B cell (primary cell): ENCODE measurements at regions not wholly inside any gene's neighbourhood (a gene's known extent, or its start where the extent isn't known, plus 50 kb on each side); places are given as distances from the start of the nearest gene placed in this dataset.

Source experiments
- ATAC-seq: fragments of 200-7000 bp; cut with Tn5 transposase; one replicate; pipeline ENCODE4 v1.10.0; 2021; ENCODE audit warnings: low read depth, mild to moderate bottlenecking, moderate number of reproducible peaks, moderate library complexity
- CTCF ChIA-PET: fragments of 350-600 bp; sonication (Branson Sonifier 250); formaldehyde crosslinking; loops from one replicate; lab custom pipeline; 2021; ENCODE audit warnings: antibody characterized with exemption, inconsistent platforms; lab: Charles Lee
- POLR2A ChIA-PET: fragments of 350-600 bp; sonication (Branson Sonifier 250); formaldehyde crosslinking; loops from one replicate; lab custom pipeline; 2021; ENCODE audit warnings: antibody characterized with exemption; lab: Charles Lee
- DNase-seq: peaks from one replicate; pipeline ENCODE4 v3.0.0; 2013
- H2AFZ ChIP-seq: 2 replicates; pipeline ENCODE4 v1.6.1; 2012; ENCODE audit warnings: mild to moderate bottlenecking, low read depth, low read length; ENCODE audit not compliant: insufficient read depth, poor library complexity, severe bottlenecking
- H3K27ac ChIP-seq, 2 donors: 1 replicate in 1 of 2; 2 replicates in 1 of 2; pipeline ENCODE4 v1.5.1; 2012 to 2013; ENCODE audit warnings: low read length in 2 of 2, mild to moderate bottlenecking in 2 of 2, moderate library complexity in 1 of 2
- H3K27me3 ChIP-seq, 4 experiments: fragments of 200-600 bp in 1 of 4; sonication (generic) in 1 of 4; replicated peaks in 1 of 4; 1 replicate in 2 of 4; 2 replicates in 2 of 4; pipeline versions ENCODE4 v1.6.1 to v1.7.0; 2013 to 2016; ENCODE audit warnings: low read length in 3 of 4, mild to moderate bottlenecking in 2 of 4, mixed read lengths in 1 of 4, moderate library complexity in 1 of 4; ENCODE audit not compliant: insufficient read depth in 4 of 4, control insufficient read depth in 3 of 4; ENCODE audit errors: control extremely low read depth in 1 of 4
- H3K36me3 ChIP-seq, 2 experiments: replicated peaks in 1 of 2; 1 replicate in 1 of 2; 2 replicates in 1 of 2; pipeline versions ENCODE4 v1.6.1 to v1.7.1; 2013; ENCODE audit warnings: low read length in 1 of 2; ENCODE audit not compliant: insufficient read depth in 2 of 2, control insufficient read depth in 1 of 2; ENCODE audit errors: control extremely low read depth in 1 of 2, extremely low read depth in 1 of 2
- H3K4me1 ChIP-seq, 2 donors: fragments of 200-600 bp in 1 of 2; sonication (generic) in 1 of 2; 1 replicate in 1 of 2; 2 replicates in 1 of 2; pipeline versions ENCODE4 v1.5.1 to v1.6.1; 2013 to 2017; ENCODE audit warnings: low read length in 2 of 2; ENCODE audit not compliant: control insufficient read depth in 2 of 2, insufficient read depth in 2 of 2
- H3K4me2 ChIP-seq: replicated peaks from 2 replicates; pipeline ENCODE3; 2012; ENCODE audit warnings: mild to moderate bottlenecking, low read depth, low read length; ENCODE audit not compliant: poor library complexity, severe bottlenecking
- H3K4me3 ChIP-seq, 5 experiments: fragments of 200-600 bp in 1 of 5; sonication (generic) in 1 of 5; 1 replicate in 3 of 5; 2 replicates in 2 of 5; pipeline versions ENCODE4 v1.5.1 to v1.7.0; 2011 to 2016; ENCODE audit warnings: low read length in 4 of 5, mild to moderate bottlenecking in 4 of 5, low read depth in 2 of 5, control low read depth in 1 of 5, moderate library complexity in 1 of 5; ENCODE audit not compliant: insufficient read depth in 1 of 5; ENCODE audit errors: control extremely low read depth in 1 of 5, extremely low read depth in 1 of 5
- H3K79me2 ChIP-seq: fragments of 200-600 bp; sonication (generic); one replicate; pipeline ENCODE4 v1.6.0; 2016; ENCODE audit warnings: low read length; ENCODE audit not compliant: control insufficient read depth, insufficient read depth
- H3K9ac ChIP-seq: fragments of 200-600 bp; sonication (generic); 2 replicates; pipeline ENCODE4 v1.6.1; 2017; ENCODE audit warnings: mild to moderate bottlenecking, low read length, moderate library complexity
- H3K9me3 ChIP-seq, 3 donors: one replicate each; pipeline versions ENCODE4 v1.6.1 to v1.7.1; 2013; ENCODE audit warnings: low read length in 2 of 3; ENCODE audit not compliant: control insufficient read depth in 2 of 3, insufficient read depth in 1 of 3; ENCODE audit errors: control extremely low read depth in 1 of 3
- H4K20me1 ChIP-seq: 2 replicates; pipeline ENCODE4 v1.6.0; 2012; ENCODE audit warnings: mild to moderate bottlenecking, low read length; ENCODE audit not compliant: insufficient read depth, control insufficient read depth, poor library complexity, severe bottlenecking
- H3K27ac Mint-ChIP-seq: one replicate; pipeline ENCODE4 v1.8.0; 2021; ENCODE audit warnings: mixed read lengths
- H3K27me3 Mint-ChIP-seq: one replicate; pipeline ENCODE4 v1.8.0; 2021; ENCODE audit warnings: mixed read lengths
- H3K4me1 Mint-ChIP-seq: one replicate; pipeline ENCODE4 v1.8.0; 2021; ENCODE audit warnings: mixed read lengths
- H3K4me3 Mint-ChIP-seq: one replicate; pipeline ENCODE4 v1.8.0; 2021; ENCODE audit warnings: mixed read lengths
- H3K9me3 Mint-ChIP-seq: one replicate; pipeline ENCODE4 v1.8.0; 2022; ENCODE audit warnings: mixed read lengths; ENCODE audit not compliant: insufficient read depth
- CTCF ChIP-seq: fragments of 200-600 bp; IDR thresholded peaks from one replicate; pipeline ENCODE4 v1.8.0; 2022; ENCODE audit warnings: antibody characterized with exemption, mild to moderate bottlenecking
- EZH2 ChIP-seq: IDR thresholded peaks from 2 replicates; pipeline ENCODE4 v1.6.1; 2012; ENCODE audit warnings: borderline replicate concordance, low read depth, mild to moderate bottlenecking, moderate library complexity, low read length; ENCODE audit not compliant: insufficient read depth, poor library complexity, severe bottlenecking
- WGBS: methylation state at CpG from one replicate; pipeline ENCODE4 v1.1.5; 2013; ENCODE audit warnings: missing lambda C conversion rate; ENCODE audit not compliant: insufficient coverage; 5-methylcytosine and 5-hydroxymethylcytosine counted together
- intact Hi-C: fragments of 100-400 bp; cut with micrococcal nuclease; formaldehyde crosslinking; loops from one replicate; pipeline ENCODE4 v1.10.0; 2022

- no peak overlapping the region for H3K27ac ChIP-seq
- ChIA-PET POLR2A (no interaction called here), CTCF (interaction anchor here (0.6 kb wide), 1 partner anchor 121 kb away, joined by 3 read pairs; no protein-coding TSS in a partner anchor)
- intact Hi-C loops: no loop called here
- 100% methylated on average over 1 of the region's 5 CpGs for WGBS
- H3K9me3 ChIP-seq: no peaks in the 10 kb centered on the region
- TF ChIP-seq CTCF: no peak
- TF ChIP-seq EZH2: no peak
- Mint-ChIP-seq H3K4me1 (no peaks in the 10 kb centered on the region), H3K27me3 (no peaks in the 10 kb centered on the region), H3K27ac (no peak overlapping the region), H3K9me3 (no peaks in the 10 kb centered on the region), H3K4me3 (no peak overlapping the region)
- H3K36me3 ChIP-seq: no peaks in the 10 kb centered on the region
- no peak for ATAC-seq
- no peak overlapping the region for H3K4me3 ChIP-seq
- H3K4me1 ChIP-seq: no peaks in the 10 kb centered on the region
- H2AFZ ChIP-seq: no peak overlapping the region
- H3K27me3 ChIP-seq: no peaks in the 10 kb centered on the region
- H3K9ac ChIP-seq: no peak overlapping the region
- no peaks in the 10 kb centered on the region for H3K79me2 ChIP-seq
- no peak for DNase-seq
- H4K20me1 ChIP-seq: no peaks in the 10 kb centered on the region
- no peak overlapping the region for H3K4me2 ChIP-seq
Measured at GRCh38 chr6:139549561-139550070, 175.2 kb upstream of the CITED2 start.

GRCh38 chr6:139547804-139548203, 173.4 kb upstream of the CITED2 start:
- H3K27me3 ChIP-seq: no peaks in the 10 kb centered on the region
- H3K4me1 Mint-ChIP-seq: no peaks in the 10 kb centered on the region
- H3K27ac ChIP-seq: no peak overlapping the region
- TF ChIP-seq EZH2: no peak
- no peak for TF ChIP-seq CTCF
- no peaks in the 10 kb centered on the region for H3K36me3 ChIP-seq
- ATAC-seq (no peak), DNase-seq (no peak)
- intact Hi-C loops: no loop called here
- H3K9ac ChIP-seq: no peak overlapping the region
- no peak overlapping the region for H3K27ac Mint-ChIP-seq
- no peak overlapping the region for H3K4me3 ChIP-seq
- ChIA-PET POLR2A (no interaction called here), CTCF (no interaction called here)
- no peaks in the 10 kb centered on the region for H4K20me1 ChIP-seq
- H3K27me3 Mint-ChIP-seq: no peaks in the 10 kb centered on the region
- no peak overlapping the region for H2AFZ ChIP-seq
- H3K9me3 Mint-ChIP-seq: no peaks in the 10 kb centered on the region
- no peak overlapping the region for H3K4me3 Mint-ChIP-seq
- H3K4me2 ChIP-seq: no peak overlapping the region
- no peaks in the 10 kb centered on the region for H3K79me2 ChIP-seq
- no peaks in the 10 kb centered on the region for H3K9me3 ChIP-seq
- no peaks in the 10 kb centered on the region for H3K4me1 ChIP-seq
